SW 1271 (cell line): ENCODE measurements at regions not wholly inside any gene's neighbourhood (a gene's known extent, or its start where the extent isn't known, plus 50 kb on each side); places are given as distances from the start of the nearest gene placed in this dataset.

Source experiments
- DNase-seq, 2 experiments: peaks; one replicate each; lab custom pipeline; 2025; lab: John Stamatoyannopoulos, UW

DNA sequence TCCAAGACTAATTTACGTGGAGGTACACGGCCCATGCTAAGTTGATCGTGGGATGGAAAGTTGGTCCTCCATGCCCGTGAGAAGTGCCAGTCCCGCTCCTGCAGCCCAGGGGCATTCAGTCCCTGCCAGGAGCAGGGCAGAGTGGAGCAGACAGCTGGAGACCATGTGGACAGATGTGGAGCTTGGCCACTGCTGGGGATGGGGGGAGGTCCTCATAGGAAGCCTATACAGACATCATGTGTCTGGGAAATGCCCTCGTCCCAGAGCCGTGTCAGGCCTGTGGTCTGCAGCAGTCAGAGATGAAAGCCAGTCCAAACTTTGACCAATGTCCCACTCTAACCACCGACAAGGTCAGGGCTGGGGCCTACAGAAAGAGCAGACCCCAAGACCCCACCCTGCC lies 118.4 kb downstream of the CPZ start:
- no peak for DNase-seq

DNA sequence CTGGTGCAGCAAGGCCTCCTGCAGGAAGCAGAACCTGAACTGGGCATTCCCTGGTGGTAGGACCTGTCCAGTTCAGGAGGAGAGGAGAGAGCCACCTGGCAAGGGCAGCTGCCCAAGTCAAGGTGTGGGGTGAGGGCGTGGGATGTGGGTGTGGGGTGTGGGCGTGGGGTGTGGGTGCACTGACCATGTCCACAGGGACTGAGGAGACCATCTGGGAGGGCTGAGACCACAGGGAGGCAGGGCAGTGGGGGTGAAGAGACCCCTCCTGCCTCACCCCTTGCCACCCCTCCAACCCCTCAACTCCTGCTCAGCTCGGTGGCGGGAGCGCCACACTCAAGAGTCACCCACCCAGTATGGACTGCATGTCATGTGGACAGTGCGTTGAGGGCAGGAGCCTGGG lies 117.9 kb downstream of the CPZ start:
- no peak for DNase-seq

DNA sequence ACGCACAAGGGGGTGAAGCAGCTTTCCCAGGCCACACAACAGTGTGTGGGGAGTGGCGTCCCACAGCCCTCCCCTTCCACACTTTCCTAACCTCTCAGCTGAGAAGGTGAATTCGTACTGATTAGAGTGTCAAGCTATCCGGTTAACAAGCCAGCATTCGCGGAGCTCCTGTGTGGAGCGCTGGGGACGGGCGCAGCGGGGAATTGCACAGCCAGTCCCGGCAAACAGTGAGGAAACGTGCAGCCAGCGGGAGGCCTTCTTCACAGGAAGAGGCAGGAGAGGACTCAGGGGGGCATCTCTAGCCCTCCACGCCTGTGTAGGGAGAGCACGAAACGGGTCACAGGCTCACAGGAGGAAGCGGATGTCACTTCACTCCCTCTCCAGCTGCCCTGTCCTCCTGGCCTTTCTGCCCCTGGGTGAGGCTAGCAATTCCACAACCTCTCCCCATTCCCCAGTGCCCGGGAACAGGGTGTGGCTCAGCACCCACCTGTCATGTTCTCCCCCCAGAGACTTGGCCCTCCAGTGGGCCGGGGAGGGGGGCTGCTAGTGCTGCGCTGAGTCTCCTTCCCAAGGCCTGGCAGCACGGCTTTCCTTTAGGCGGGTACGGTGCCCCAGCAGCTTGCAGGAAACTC lies 117.3 kb downstream of the CPZ start:
- DNase-seq: no peak

DNA sequence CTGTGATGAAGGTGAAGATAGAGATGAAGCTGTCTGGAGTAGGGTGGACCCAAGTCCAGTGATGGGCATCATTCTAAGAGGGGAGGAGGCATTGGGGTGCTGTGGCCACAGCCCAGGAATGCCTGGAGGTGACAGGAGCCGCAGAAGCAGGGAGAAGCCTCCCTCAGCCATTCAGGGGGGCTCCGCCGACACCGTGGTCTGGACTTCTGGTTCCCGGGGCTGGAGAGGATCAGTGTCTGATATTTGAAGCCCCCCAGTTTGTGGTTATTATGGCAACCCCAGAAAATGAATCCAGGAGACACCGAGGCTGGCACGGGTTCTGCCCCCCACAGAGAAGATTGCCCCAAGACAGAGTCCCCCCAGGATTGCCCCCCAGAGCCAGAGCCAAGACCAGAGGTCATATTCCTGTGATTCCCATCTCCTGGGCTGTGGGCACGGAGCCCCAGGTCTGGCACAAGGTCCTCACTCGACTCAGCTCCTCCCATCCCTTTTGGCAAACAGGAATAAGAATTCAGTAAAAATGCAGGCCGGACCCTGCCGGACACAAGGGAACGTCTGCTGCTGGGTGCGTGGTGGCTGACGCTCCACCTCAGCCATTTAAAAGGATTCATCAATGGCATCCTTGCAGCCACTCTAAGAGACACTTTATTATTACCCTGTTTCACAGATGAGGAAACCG lies 116.6 kb downstream of the CPZ start:
- no peak for DNase-seq

DNA sequence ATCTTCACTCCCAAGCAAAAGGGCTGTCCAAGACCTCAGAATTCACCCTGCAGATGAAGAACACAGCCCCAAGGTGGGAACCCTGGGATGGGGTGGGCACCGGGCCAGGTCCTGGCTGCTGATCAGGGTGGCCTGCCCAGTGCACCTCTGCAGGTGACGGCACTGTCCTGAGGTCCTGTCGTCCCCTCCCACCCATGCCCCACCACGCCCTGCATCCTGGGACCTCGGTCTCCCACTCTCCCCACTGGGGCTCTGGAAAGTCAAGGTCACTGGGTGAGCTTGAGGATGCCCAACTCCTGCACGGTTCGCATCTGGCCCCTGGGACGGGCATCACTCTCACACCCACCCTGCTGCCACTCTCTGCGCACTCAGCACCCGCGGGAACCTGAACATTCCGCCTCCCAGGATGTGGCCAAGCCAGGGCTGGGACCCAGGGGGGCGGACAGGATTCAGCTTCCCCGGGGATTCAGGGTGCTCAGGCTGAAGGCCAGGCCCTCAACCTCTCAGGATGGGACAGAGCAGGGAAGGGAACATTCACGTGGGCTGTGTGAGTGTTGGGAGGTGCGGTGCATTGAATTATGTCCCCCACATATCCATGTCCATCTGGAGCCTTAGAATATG lies 115.9 kb downstream of the CPZ start:
- no peak for DNase-seq

DNA sequence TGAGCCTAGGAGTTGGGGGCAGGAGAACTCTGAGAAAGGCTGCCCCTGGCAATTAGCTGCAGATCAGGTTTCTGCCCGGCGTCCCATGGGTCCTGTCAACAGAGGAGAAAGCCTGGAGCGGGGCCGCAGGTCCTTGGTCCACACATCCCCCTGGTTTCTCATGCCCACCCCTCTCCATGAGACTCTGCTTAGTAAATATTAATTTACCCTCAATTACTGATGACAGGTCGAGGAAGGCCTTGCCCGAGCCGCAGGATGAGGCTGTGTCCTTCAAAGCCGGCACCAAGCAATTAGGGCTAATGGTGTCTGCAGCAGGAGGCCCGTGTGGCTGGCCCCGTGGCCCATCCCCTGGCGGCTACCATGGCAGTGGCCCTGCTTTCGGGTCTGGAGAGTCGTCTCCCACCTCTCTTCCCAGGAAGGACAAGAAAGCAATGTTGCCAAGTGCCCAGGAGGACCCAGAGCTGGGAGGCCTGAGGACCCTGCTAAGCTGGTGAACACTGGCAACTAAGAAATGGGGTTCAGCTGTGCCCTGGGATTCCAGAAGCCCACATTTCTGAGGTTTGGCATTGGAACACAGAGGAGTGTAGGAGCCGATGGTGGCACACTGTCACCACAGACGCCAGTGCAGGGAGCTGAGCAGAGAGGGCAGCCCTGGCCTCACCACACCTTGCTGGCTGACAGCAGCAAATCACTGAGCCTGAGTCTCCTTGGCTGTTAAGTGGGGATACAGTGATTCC lies 114.6 kb downstream of the CPZ start:
- no peak for DNase-seq

DNA sequence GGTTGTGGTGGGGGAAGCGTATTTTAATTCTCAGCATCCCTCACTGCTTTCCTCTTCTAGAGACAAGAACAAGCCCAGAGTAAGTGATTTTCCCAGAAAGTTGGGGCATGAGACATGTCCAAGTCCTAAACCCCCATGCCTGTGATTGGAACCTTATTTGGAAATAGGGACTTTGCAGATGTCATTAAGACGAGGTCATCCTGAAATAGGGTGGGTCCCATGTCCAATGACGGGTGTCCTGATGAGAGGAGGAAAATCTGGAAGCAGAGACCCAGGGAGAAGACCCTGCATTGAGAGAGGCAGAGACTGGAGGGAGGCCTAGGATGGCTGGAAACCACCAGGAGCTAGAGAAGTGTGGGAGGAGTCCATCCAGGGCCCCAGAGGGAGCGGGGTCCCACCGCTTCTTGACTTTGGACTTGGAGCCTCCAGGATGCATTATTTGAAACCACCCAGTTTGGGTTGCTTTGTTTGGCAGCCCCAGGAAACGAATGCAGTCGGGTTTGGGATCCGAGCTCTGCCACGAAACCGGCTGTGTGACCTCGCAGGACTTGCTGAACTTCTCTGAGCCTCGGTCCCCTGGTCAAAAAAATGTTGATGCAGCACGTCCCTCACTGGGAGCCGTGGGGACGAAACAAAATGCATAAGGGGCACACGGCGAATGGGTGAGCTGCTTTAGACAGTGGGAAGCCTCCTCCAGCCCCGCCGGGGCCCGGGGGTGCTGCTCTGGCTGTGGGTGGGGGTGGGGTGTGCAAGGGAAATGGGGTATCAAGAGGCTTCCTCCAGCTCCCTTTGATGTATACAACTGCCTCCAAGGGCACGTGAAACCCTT lies 113.9 kb downstream of the CPZ start:
- DNase-seq: no peak

DNA sequence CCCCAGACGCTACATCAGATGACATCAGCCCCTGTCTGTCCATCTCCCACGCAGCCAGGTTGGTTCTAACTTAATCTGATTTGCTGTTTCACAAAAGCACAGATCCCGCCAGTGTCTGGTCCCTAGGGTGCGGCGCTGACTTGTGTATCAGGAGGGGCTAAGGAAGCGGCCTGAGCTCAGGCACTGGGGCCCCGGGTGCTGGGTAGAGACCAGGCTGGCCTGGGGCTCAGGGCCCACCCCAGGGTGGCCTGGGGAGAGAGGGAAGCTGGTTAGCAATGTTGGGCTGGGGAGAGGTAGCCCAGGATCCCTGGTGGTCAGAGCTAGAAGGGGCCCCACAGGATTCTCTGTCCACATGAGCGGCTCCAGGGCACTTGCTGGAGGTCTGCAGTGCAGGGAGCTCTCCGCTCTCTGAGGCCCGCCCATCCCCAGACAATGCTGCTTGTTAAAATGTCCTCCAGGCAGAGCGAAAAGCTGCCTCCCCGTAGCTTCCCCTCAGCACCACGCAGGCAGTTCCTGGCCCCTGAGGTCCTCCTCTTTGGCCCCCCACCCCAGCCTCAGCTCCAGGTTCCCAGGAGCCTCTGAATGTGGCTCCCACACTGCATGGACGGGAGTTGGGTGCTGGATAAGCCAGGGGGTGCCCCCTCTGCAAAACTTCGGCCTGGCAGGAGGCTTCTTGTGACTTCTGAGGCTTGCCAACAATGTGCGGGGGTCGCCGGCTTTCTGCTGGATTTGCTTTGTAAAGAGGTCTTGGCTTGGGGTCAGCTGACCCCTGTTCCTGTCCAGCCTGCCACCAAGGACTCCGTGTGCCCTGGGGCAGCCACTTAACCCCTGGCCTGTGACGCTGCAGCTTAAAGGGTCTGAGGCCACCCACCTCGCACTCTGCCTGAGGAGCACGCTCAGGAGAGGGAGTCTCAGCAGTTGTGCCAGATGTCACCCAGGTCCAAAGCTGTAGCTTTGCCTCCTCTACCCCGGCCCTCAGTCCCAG lies 112.9 kb downstream of the CPZ start:
- DNase-seq: no peak

DNA sequence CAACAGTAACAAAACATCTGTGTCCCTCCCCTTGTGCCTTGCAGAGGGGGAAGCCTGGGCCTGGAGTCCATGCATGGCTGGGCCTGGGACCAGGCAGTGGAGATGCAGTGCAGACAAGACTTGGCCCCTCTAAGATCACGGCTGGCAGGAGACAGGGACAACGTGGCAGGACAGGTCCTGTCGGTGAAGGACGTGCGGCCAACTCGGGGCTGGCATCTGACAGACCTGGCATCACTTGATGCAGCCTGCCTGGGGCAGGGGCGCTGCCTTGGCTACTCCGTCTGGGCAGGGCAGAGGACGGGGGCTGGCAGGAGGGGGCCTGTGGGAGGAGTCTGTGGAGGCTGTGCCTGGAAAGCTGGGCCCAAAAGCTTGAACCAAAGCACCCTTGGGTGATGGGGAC lies 112.1 kb downstream of the CPZ start:
- DNase-seq: no peak

DNA sequence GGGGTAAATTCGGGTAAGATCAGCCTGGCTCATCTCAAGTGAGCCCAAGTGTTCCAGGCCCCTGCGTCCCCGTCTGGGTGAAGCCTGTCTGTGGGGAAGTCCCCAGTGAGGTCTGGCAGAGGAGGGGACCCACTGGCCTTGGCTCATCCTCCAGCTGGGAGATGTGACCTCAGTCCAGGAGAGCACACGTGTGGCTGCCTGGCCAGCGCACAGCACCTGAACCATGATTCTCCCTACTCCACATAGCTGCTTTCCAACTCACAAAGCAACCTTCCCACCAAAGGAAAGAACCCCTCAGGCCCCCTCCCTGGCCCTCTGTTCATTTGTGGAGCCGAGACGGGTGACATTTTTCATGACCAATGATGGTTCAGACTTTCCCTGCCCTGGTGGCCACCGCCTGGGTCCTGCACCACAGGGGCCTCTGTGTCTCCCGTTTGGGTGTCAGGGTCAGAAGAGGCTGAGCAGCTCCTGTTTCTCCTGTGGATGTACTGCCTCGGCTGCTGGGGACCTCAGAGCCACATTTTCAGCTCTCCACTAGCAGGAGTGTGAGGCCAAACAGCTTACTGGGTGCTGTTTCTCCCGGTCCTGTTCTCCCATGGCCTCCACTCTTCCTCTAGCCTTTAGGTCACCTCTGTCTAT lies 111.4 kb downstream of the CPZ start:
- no peak for DNase-seq

DNA sequence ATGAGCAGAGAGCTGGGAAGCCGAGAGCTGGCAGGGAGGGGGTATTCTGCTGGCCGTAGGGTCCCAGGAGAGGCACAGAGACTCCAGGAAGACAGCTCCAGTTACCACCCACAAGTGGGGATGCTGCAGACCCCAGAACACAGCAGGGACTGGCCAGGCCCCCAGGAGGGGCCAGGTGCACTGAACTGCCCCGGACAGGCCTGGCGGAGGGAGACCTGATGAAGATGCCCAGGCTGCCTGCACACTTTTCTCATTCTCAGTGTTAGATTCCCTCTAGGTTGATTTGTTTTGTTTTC lies 110.8 kb downstream of the CPZ start:
- DNase-seq: no peak

DNA sequence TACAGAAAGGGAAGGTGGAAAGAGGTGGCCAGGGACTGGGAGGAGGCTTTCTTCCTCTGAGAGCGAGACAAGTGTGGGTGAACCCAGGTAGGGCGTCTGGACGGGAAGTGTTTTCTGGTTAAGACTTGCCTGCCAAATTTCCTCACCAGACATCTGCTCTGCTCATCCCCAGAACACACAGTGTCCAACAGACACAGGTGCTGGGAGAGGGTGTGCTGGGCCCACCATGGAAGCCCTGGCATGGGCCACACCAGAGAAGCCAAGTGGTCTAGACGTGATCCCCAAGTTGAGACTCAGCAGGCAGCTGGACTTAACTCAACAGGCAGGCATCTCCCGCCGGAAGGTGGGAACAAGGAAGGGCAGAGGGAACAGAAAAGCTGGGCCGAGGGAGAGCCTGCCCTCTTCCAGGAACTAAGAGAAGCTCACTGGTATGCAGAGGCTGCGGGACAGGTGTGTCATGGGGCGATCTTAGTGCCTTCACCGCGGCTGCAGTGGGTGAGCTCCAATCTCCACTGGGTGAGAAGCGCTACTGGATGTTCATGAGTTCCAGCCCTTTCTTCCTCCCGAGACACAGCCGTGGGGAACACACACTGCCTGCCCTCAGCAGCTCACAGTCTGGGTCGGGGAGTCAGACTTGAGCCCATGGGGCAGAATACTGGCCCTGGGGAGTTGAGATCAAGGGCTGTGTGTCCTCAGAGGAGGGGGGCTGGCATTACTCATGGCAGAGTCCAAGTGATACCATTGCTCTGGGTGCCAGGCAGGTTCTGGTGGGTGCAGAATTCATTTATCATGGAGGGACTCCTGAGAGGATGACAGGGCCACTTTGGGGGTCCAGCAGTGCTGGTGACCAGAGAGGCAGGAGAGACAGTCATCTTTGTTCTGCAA lies 110.2 kb downstream of the CPZ start:
- DNase-seq: no peak

DNA sequence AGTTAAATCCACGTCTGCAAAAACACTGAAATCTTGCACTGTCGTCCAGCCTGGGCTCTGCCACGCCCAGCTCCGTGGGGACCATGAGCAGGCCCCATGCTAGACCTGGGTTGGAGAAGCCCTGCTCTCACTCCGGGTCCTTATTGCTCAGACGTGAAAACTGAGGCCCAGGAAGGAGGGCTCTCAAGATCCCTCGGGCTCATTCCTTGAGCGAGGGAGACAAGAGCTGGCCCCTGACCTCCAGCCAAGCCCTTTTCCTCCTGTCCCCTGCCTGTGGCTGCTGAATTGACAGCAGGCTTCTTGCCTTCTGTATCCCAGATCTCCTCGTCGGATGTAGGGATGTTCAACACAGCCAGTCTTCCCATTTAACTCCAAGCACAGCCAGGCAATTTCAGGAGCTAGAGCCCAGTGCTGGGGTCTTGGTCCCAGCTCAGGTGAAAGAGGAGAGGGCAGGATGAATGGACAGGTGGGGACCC lies 109.5 kb downstream of the CPZ start:
- no peak for DNase-seq

DNA sequence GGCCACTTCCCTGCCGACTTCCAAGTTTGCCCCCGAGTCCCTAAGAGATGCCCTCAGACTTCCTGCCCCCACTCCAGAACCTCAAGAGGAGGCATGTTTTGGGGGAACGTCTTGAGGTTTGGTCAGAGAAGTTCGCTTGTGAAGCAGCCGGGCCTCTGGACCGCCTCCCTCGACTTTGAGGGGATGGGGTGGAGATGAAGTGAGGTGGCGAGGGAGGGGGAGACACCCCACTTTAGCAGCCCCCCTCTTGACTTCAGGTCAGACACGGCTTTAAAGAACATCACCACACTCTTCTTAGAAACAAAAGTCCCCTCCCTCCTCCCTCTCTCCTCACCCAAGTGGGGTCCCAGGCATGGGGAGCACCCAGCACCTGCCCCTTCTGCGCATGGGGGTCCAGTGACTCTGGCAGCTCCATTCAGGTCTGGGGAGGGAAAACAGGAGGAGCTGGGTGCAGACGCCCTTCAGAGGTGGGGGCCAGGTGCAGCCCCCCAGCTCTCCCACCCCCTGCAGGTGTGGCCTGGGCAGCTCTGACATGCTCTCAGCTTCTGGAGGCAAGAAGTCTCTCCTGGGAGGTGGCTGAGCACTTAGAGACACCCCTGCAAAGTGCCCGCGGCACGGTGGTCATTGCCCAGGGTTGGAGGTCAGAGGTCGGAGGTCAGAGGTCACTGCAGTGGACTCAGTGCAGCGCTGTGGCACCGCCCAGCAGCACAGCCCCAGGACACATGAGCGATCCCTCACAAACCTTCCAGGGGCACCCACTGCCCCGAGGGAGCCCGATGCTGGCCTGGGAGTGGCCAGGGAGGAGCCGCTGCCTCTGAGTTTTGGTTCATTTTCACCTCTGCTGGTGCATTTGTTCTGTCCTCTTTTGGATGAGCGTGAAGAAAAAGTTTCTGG lies 108.8 kb downstream of the CPZ start:
- no peak for DNase-seq

DNA sequence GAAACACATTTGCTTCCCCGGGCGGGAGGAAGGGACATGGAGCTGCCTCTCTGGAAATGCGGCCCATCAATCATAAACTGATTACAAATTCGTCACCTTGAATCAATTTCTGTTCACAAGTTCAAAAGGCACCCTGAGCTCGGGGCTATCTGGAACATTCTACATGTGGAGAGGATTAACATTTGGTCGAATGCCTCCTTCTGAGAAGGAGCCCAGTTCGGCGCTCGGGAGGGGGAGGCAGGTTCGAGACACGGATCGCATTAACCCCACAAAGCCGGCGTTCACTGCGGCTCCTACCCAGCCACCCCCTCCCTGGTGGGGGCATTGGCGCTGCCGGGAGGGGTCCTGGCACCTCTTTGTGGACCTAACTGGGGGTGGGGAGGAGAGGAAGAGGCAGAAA lies 108.0 kb downstream of the CPZ start:
- no peak for DNase-seq

DNA sequence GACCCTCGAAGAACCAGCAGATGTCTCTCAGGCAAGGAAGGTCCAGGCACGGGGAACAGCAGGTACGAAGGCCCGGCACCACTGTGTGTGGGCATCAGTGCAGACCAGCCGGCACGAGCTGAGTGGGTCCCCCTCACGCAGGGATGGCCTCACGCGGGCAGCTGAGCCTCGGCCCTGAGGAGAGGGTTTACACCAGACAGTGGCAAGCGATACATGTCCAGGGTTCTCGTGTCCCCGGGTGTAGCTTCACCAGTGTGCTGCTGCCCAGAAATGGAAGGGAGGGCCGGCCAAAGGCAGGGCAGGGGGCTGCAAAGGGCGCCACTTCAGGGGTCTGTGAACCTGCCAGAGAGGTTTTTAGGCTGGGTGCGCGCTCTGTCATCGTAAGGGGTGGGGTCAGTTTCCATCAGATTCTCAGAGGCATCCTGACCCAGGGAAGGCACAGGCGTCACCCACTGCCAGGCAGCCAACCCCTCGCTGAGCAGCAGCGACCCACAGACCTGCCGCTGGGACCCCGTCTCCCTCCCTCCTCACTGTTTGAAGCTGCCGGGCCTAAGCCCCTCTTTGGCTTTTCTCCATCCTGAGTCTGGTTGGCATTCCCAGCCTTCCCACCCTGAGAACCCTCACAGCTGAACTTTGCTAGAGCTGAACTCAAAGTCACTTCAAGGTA lies 107.0 kb downstream of the CPZ start:
- no peak for DNase-seq

DNA sequence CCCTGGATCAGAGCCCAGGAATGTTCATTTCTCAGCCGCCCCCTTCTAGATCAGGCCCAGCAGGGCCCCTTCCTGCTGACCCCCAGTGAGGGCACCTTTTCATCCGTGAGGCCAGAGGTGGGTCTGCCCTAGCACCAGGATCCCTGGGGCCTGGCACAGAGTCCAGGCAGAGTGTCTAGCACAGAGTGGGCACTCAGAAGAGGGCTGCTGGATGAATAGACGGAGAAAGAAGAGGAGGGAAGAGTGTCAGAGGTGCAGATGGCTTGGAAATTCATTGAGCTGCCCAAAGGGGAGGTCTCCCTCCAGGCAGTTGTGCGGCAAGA lies 106.5 kb downstream of the CPZ start:
- DNase-seq: no peak
